Thyroid gland (tissue), 4 donors: ENCODE measurements at regions not wholly inside any gene's neighbourhood (a gene's known extent, or its start where the extent isn't known, plus 50 kb on each side); places are given as distances from the start of the nearest gene placed in this dataset.
A peak's percentile ranks its signal among the peaks of the same experiment; 100 is the strongest.
"Not testable (repeated sequence)": the region's sequence is repeated elsewhere in the genome, so short reads cannot be mapped to it uniquely, and the experiment has no call there.

Experiments used
- DNase-seq, 2 donors: peaks; one replicate each; pipeline ENCODE4 v3.0.0-alpha.2; 2019
- H3K27ac ChIP-seq, 3 donors: fragments of 200-600 bp; sonication (generic); 1 replicate in 2 of 3; 2 replicates in 1 of 3; pipeline ENCODE4 v1.5.1; 2016 to 2019; ENCODE audit warnings: mild to moderate bottlenecking in 1 of 3, moderate library complexity in 1 of 3
- H3K27me3 ChIP-seq: fragments of 200-600 bp; sonication (generic); one replicate; pipeline ENCODE4 v1.5.1; 2019
- H3K36me3 ChIP-seq, 2 donors: fragments of 200-600 bp; sonication (generic); one replicate each; pipeline ENCODE4 v1.5.1; 2016 to 2019
- H3K4me1 ChIP-seq, 2 donors: fragments of 200-600 bp; sonication (generic); one replicate each; pipeline ENCODE4 v1.5.1; 2017 to 2019
- H3K4me3 ChIP-seq, 3 donors: fragments of 200-600 bp; sonication (generic); replicated peaks in 1 of 3; 1 replicate in 2 of 3; 2 replicates in 1 of 3; pipeline ENCODE4 v1.5.1; 2016; ENCODE audit warnings: mild to moderate bottlenecking in 1 of 3
- H3K9me3 ChIP-seq: fragments of 200-600 bp; sonication (generic); one replicate; pipeline ENCODE4 v1.5.1; 2017
- CTCF ChIP-seq, 6 experiments: fragments of 200-600 bp in 3 of 6; fragments of 450-650 bp in 3 of 6; sonication (generic) in 3 of 6; IDR thresholded peaks; one replicate each; pipeline ENCODE4 v1.5.1; 2016 to 2019; ENCODE audit warnings: antibody characterized with exemption in 6 of 6, mild to moderate bottlenecking in 2 of 6, inconsistent platforms in 1 of 6, moderate library complexity in 1 of 6
- POLR2A ChIP-seq, 2 donors: fragments of 450-650 bp; IDR thresholded peaks; one replicate each; pipeline ENCODE4 v1.6.1; 2017; ENCODE audit warnings: antibody characterized with exemption in 2 of 2, mild to moderate bottlenecking in 2 of 2, moderate library complexity in 1 of 2
- WGBS, 2 donors: methylation state at CpG; one replicate each; pipeline ENCODE4 v1.1.5; 2017; 5-methylcytosine and 5-hydroxymethylcytosine counted together
- intact Hi-C: fragments of 100-400 bp; cut with DNase I; formaldehyde crosslinking; loops from one replicate; pipeline ENCODE4 v1.15.1; 2023

DNA sequence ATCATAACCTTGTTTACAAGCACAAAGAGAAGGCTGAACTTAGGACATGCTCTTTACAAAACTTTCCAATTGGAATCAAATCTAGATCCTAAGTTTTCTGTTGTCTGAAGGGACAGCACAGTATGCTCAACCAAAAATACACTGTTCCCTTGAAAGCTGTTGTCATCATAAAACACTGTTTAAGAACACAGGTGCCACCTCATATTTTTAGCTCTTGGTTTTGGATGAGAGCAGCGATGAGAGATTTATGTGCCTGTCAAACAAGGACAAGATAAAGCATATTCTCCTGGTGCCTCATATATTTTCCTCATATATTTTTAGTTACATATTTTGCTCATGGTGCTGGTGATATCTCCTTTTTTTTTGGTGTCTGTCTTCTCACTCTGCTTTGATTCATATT, 788.4 kb downstream of the AACS start:
- Histone ChIP-seq H3K9me3 (no peaks in the 10 kb centered on the region), H3K27ac (no peak overlapping the region), H3K36me3 (no peaks in the 10 kb centered on the region), H3K4me1 (no peaks in the 10 kb centered on the region), H3K4me3 (no peak overlapping the region), H3K27me3 (no peaks in the 10 kb centered on the region)
- whole genome bisulfite sequencing, 2 donors: 93 to 98% methylated on average over 1 of the region's 1 CpG
- intact Hi-C loops: no loop called here
- no peak for TF ChIP-seq CTCF (IDR thresholded peaks at IDR 0.05)
- no peak for TF ChIP-seq POLR2A (IDR thresholded peaks at IDR 0.05)
- no peak for DNase-seq

DNA sequence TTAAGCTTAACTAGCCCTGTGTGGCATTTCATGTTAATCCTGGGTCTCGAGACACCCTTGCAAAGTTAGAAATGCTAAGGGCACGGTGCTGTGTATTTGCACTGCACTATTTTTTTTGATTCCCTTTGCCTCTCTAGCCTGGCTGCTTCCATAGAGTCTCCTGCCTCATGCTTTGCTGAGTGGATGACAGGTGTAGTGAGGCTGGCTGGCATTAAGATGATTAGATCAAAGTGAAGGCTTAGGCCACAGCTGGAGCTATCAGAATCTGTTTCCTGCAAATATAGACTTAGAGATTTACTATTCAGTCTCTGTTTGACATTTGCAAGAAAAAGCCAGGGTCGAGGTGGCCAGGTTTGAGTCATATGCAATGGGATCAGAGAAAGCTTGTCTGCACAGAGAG, 791.1 kb downstream of the AACS start:
- DNase-seq: no peak
- intact Hi-C loops: no loop called here
- no peak overlapping the region for H3K4me3 ChIP-seq
- H3K9me3 ChIP-seq: no peaks in the 10 kb centered on the region
- no peaks in the 10 kb centered on the region for H3K4me1 ChIP-seq
- 43 to 48% methylated on average over 3 of the region's 3 CpGs for WGBS, 2 donors
- H3K27ac ChIP-seq: no peak overlapping the region
- no peaks in the 10 kb centered on the region for H3K27me3 ChIP-seq
- TF ChIP-seq CTCF (IDR thresholded peaks at IDR 0.05) (no peak), POLR2A (IDR thresholded peaks at IDR 0.05) (no peak)
- no peaks in the 10 kb centered on the region for H3K36me3 ChIP-seq

DNA sequence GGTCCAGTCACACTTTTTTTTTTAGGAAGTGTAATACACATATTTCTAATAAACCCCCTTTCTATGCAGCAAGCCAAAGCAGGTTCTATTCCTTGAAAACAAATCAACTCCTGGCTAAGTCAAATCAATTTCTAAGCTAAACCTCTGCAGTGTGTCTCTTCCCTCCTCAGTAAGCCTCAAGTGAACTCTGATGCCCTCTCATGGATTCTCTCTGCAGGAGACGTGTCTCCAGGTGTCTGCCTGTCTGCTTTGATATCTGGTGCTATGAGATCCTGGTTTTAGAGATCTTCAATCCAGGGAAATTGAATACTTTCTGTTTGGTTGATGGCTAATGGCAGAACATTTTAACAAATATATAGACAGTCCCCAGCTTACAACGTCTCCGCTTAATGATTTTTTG, 791.7 kb downstream of the AACS start:
- no peaks in the 10 kb centered on the region for H3K36me3 ChIP-seq
- TF ChIP-seq POLR2A (IDR thresholded peaks at IDR 0.05) (no peak), CTCF (IDR thresholded peaks at IDR 0.05) (no peak)
- no peaks in the 10 kb centered on the region for H3K27me3 ChIP-seq
- no peak for DNase-seq
- no peak overlapping the region for H3K4me3 ChIP-seq
- 63 to 69% methylated on average over 3 of the region's 3 CpGs for WGBS, 2 donors
- intact Hi-C loops: no loop called here
- H3K9me3 ChIP-seq: no peaks in the 10 kb centered on the region
- H3K4me1 ChIP-seq: no peaks in the 10 kb centered on the region
- H3K27ac ChIP-seq: no peak overlapping the region

GRCh38 chr12:125860672-125861288, 795.5 kb downstream of the AACS start:
- TF ChIP-seq CTCF (IDR thresholded peaks at IDR 0.05): no peak
- DNase-seq: no peak
- WGBS, 2 donors: 85 to 92% methylated on average over 17 of the region's 17 CpGs
- Histone ChIP-seq H3K27ac (no peak overlapping the region), H3K27me3 (no peaks in the 10 kb centered on the region), H3K4me3 (no peak overlapping the region), H3K4me1 (no peaks in the 10 kb centered on the region), H3K9me3 (no peaks in the 10 kb centered on the region), H3K36me3 (no peaks in the 10 kb centered on the region)
- intact Hi-C loops: no loop called here

DNA sequence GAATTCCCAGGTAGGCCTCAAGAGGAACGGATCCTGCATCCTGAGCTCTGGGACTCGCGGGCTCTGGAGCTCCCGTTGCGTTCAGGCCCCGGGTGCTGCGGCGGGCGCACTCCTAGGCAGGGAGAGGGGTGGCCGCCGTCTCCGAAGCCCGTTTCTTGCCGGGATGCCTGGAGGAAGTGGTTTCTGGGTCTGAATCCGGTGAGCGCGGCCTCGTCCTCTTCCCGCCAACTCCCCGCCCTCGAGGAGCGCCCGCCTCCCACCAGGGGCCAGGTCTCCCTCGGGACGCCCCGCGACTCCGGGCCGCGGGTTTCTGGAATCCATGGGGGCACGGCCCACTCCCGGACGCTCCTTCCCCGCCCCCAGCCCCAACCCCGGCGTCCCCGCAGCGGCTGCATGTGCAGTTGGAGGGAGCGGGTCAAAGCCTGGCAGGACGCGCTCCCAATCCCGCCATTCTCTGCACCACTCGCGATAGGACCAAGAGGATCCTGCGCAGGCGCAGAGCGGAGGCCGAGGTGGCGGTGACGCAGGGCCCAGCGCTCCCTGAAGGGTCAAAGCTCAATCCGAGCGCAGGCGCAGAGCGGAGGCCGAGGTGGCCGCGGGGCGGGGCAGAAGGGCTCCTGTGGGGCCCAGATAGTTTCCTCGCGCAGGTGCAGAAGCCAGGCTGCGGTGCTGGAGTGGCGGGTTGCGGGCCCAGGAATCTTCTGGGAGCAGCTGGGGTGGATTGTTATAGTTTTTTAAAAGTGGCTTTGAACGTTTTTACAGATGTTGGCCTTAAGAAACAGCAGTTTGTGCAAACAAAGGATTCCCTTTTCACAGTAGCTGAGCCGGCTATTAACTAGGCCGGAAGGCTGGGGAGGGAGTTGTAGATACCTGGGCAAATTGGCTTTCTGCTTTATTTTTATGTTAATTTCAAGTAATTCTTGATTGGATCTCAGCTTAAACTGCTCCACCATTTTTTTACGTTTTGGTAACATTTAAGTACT, 796.4 kb downstream of the AACS start:
- Histone ChIP-seq H3K27me3 (no peaks in the 10 kb centered on the region), H3K9me3 (no peaks in the 10 kb centered on the region), H3K36me3 (no peaks in the 10 kb centered on the region), H3K27ac (no peak overlapping the region), H3K4me3 (no peak overlapping the region), H3K4me1 (no peaks in the 10 kb centered on the region)
- intact Hi-C loops: no loop called here
- 39 to 59% methylated on average over 13 to 42 of the region's 68 CpGs for WGBS, 2 donors
- peak; percentile 8 to 22 for DNase-seq
- no peak for TF ChIP-seq POLR2A (IDR thresholded peaks at IDR 0.05)
- TF ChIP-seq CTCF (IDR thresholded peaks at IDR 0.05): no peak

GRCh38 chr12:125865236-125865635, 800.0 kb downstream of the AACS start:
- H3K9me3 ChIP-seq, intact Hi-C loops, H3K27me3 ChIP-seq, DNase-seq, H3K4me3 ChIP-seq, H3K36me3 ChIP-seq, H3K4me1 ChIP-seq, H3K27ac ChIP-seq: not testable (repeated sequence)
- 85 to 86% methylated on average over 6 of the region's 6 CpGs for WGBS, 2 donors
